NCI-H146 (cell line): ENCODE measurements at regions not wholly inside any gene's neighbourhood (a gene's known extent, or its start where the extent isn't known, plus 50 kb on each side); places are given as distances from the start of the nearest gene placed in this dataset.
A peak's percentile ranks its signal among the peaks of the same experiment; 100 is the strongest.
"Not testable (repeated sequence)": the region's sequence is repeated elsewhere in the genome, so short reads cannot be mapped to it uniquely, and the experiment has no call there.

ENCODE experiments used
- DNase-seq: peaks from one replicate; lab custom pipeline; 2025; lab: John Stamatoyannopoulos, UW

DNA sequence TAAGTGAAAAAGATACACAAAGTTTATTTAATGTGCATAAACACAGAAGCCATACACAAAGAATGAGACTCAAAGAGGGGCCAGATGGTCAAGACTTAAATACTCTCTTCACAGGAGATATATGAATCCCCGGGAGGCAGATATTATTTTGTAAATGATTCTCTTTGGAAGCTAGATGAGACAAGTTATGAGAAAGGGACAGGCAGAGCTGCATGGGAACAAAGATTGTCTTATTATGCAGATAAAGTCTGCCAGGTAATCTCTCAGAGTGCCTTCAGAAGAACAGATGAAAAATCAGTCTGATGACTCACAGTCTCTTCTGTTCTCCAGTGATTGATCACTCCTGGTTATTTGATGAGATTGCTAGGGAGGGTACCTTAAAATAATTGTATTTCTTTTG, 89.0 kb downstream of the NAF1 start:
- DNase-seq, result no peak

DNA sequence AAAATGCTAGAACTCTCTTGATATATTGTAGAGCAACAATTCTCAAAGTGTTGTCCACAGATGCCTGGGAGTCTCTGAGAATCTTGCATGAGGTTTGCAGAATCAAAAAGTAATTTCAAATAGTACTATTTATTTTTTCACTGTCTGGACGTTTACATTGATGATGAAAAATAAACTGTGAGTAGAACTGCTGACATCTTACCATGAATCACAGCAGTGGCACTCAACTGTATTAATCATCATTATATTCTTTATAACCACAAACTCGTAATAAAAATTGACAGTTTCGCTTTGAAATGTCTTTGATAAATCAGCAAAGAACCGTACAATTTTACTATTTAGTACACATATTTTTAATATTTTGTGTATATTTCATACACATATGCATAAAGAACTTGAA, 94.5 kb downstream of the NAF1 start:
- DNase-seq, result no peak

DNA sequence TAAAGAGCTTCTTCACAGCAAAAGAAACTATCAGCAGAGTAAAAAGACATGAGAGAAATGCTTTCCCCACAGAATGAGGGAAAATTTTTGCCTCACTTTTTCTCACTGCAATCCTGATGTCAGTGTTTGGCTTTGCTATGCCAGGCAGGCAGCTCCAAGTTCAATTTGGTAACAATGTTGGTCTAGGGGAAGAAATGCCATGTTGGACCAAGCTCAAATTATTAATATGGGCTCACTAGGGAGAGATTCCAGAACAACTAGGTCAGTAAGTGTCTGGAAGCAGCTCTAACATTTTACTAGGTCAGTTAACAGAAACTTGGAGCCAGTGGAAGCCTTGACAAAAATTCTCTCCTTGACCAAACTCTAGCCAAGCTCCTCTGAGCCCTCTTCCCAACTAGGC, 95.4 kb downstream of the NAF1 start:
- DNase-seq, result no peak

DNA sequence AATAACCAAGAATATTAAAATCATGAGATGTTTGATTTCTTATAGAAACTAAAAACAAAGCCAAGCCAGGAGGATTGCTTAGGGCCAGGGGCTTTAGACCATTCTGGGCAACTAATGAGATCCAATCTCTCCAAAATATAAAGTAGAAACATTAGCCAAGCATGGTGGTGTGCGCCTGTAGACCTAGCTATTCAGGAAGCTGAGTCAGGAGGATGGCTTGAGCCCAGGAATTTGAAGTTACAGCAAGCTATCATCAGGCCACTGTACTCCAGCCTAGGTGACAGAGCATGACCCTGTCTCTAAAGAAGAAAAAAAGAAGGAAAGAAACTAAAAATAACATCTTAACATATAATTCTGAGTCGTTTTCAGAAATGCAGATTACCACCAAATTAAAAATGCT, 96.7 kb downstream of the NAF1 start:
- DNase-seq, result no peak

DNA sequence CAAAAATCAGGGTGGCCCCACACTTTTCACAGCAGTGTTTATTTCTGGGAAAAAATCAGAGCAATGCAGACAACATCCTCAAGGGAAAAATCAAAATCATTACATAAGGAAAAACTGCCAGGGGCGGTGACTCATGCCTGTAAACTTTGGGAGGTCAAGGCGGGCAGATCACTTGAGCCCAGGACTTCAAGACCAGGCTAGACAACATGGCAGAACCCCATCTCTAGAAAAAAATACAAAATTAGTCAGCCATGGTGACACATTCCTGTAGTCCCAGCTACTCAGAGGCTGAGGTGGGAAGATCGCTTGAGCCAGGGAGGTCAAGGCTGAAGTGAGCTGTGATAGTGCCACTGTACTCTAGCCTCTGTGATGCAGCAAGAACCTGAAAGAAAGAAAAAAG, 102.8 kb downstream of the NAF1 start:
- DNase-seq, result no peak

DNA sequence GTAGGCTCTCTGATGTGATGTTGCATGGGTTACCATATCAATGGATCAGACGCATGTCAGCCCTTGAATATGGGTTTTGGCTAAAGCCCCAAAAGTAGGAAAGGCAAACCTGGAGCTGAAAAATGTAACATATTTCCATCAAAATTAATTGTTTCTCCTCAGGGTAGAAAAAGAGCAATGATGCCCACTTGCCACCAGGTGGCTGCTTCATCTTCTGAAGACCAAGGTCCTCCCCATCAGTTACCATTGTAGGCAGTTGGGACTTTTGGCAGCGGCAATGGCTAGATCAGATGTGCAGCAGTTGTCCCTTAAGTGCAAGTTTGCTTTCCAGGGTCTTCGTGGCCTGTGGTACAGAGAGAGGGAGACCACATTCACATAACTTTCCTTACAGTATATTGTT, 118.2 kb downstream of the NAF1 start:
- peak; percentile 6 for DNase-seq

DNA sequence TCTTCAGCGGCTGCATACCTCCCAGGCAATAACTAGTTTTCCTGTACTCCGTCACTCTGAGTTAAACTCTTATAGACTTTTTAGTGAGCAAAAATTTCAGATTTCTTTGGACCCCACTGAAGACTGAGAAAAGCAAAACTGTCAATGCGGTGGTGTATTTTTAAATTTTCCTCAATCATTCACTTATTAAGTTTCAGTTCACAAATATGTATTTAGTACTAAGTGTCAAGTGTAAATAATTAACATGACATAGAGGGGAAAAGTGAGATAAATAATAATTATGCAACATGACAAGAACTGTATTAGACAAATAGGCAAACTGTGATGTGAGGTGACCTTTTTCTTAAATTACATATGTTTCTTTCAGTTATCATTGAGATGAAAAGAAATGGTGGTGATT, 124.4 kb downstream of the NAF1 start:
- no peak for DNase-seq

DNA sequence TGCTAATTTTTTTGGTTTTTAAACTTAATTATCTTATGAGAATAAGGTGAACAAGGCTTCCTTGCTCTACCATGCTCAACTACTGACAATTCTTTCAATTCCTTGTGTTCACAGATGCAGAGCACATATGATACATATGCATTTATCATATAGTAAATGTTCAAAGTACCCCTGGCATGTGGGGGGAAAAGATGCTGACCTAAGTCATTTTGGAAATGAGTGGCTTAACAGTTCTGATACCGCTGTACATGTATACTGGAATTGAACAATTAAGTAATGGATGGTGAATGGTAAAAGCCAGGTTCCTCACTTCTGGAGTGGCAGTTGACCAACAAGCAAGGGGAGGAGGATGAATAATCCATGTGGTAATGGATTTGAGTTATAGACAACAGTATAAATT, 149.6 kb downstream of the NAF1 start:
- no peak for DNase-seq

DNA sequence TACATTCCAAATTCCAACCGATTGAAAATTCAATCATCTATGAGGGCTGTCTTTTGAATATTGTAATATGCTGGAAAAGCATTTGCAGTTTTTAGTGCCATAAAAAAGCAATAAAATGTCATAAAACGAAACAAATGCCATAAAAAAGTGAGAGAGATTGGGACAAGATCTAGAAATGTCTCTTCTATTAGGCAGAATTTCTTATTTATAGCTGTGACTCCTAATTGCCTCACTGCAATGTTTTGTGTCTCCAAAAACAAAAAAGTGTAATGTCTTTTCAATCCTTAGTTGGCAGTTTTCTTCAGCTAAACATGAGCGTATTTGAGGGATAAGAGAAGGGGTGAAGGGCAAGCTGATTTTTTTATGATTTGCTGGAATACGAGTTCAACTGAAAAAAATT, 153.9 kb downstream of the NAF1 start:
- no peak for DNase-seq

DNA sequence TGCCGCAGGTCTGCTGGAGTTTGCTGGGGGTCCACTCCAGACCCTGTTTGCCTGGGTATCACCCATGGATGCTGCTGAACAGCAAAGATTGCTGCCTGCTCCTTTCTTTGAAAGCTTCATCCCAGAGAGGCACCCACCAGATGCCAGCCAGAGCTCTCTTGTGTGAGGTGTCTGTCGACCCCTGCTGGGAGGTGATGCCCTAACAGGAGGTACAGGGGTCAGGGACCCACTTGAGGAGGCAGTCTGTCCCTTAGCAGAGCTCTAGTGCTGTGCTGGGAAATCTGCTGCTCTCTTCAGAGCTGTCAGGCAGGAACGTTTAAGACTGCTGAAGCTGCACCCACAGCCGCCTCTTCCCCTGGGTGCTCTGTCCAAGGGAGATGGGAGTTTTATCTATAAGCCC, 162.7 kb downstream of the NAF1 start:
- no peak for DNase-seq

DNA sequence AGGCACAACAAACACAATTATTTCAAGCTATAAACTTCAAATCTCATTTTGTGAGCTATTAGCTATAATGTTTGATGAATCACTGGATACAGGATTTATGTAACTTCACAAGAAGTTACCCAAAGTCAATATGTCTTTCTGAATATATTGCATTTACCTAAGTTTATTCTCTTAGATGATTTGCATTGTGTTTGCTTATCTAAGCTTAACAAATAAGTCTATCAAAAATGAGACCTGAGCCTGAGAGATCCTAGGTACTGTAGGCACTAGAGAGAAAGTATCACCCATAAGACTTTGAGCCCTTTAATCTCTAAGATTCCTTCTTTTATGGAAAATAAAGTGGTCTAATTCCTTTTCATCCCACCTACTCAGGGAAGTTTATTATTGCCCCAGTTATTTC, 178.2 kb downstream of the NAF1 start:
- no peak for DNase-seq

DNA sequence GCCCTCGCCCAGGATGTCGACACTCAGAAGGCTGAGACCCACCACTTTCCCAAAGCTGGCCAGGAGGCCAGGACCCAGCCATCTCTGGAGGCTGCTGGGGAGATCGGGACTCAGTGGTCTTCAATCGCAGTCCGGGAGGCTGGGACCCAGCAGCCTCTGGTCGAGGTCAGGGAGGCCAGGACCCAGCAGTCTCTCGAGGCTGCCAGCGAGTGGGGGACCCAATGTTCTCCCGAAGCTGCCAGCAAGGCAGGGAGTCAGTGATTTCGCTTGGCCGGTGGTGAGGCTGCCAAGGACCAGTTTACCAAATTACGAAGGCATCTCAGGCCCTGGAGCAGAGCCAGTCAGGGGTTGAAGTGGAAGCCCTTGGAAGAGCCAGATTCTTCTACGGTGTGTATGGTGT, 181.6 kb downstream of the NAF1 start:
- DNase-seq, result no peak

DNA sequence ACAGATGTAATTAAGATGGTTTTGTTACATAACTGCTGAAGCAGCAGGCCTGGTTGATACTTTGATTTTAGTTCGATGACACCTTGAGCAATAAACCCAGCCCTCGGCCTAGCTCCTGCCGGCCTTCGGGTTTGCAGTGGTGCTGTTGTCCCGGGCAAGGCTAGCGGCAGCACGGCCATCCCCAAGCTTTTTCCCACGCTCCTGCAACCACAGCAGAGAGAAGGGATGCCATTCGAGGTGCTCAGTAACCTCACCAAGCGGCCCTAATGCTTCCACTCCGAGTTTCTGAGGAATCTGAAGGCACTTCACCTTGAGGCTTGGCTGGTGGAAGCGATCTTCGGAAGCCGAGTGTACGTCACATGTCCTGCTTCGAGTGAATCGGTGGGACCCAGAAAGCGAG, 182.1 kb downstream of the NAF1 start:
- DNase-seq, result no peak

DNA sequence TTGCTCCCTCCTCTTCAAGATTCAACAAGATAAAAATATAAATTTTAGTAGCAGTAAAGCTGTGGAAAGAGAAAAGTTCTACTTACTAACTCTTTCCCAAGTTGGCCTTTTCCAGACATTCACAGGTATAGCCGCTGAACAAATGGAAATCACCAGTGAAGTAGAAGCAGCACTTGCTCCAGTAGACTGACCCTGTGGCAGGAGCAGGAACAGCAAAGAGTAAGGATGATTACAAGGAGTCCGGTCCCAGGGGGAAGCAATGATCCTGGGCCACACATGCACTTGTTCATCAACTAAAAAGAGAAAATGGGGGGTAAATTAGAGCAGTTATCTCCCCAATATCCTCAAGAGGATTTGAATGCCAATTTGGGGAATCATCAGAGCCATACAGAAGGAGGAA, 184.9 kb downstream of the NAF1 start:
- DNase-seq, result no peak

DNA sequence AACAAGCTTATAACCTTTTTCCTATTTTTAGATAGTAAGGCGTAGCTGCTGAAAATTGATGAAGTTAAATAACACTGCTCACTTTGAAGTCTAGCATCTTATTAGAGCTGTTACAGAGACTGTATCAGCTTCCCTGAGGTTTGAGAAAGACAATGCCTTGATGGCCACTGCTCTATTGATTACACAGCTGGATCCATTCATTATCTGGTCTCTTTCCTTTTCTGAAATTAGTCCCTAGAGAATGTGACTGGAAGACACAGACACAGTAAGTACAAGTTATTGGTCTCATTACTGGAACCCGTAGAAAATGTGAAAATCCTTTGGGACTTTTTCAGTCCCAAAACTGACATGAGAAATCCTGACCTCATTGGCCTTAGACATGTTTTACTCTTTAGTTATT, 188.3 kb downstream of the NAF1 start:
- no peak for DNase-seq

DNA sequence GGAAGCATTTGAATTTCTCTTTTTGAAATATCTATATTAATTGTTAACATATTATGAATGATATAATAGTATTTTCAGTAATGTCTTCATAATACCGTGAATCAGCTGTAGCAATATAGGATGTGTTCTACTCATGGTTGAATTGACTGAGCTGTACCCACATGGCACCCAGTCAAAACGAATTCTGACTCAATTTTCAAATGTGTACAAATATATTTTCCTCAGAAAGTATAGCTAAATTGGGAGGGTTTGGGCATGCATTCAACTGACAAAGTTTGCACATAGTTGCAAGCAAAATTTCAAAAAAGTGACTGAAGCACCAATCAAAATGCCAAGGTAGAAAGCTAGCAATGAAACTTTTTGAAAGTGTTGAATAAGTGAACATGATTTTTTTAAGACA, 188.9 kb downstream of the NAF1 start:
- no peak for DNase-seq

DNA sequence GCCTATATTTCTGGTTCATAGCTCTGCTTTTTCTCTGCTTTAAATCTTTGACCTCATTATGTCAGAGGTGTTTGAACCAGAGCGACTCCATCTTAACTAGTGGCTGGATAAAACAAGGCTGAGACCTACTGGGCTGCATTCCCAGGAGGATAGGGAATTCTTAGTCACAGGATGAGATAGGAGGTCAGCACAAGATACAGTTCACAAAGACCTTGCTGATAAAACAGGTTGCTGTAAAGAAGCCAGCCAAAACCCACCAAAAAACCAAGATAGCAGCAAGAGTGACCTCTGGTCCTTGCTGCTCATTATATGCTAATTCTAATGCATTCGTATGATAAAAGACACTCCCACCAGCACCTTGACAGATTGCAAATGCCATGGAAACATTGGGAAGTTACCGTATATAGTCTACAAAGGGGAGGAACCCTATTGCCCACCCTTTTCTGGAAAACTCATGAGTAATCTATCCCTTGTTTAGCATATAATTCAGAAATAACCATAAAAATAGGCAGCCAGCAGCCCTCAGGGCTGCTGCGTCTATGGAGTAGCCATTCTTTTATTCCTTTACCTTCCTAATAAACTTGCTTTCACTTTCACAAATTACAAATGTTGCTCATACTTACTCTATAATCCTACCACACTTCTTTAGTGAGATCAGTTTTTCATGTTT, 193.9 kb downstream of the NAF1 start:
- no peak for DNase-seq

DNA sequence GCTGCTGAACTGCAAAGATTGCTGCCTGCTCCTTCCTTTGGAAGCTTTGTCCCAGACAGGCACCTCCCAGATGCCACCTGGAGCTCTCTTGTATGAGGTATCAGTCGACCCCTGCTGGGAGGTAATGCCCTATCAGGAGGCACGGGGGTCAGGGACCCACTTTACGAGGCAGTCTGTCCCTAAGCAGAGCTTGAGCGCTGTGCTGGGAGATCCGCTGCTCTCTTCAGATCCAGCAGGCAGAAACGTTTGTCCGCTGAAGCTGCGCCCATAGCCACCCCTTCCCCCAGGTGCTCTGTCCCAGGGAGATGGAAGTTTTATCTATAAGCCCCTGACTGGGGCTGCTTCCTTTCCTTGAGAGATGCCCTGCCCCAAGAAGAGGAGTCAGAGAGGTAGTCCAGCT, 197.5 kb downstream of the NAF1 start:
- no peak for DNase-seq

DNA sequence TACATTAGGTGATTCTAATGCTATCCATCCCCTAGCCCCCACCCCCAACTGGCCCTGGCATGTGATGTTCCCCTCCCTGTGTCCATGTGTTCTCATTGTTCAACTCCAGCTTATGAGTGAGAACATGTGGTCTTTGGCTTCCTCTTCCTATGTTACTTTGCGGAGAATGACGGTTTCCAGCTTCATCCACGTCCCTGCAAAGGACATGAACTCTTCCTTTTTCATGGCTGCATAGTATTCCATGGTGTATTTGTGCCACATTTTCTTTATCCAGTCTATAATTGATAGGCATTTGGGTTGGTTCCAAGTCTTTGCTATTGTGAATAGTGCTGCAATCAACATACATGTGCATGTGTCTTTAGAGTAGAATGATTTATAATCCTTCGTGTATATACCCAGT, 200.7 kb downstream of the NAF1 start:
- not testable (repeated sequence) for DNase-seq

DNA sequence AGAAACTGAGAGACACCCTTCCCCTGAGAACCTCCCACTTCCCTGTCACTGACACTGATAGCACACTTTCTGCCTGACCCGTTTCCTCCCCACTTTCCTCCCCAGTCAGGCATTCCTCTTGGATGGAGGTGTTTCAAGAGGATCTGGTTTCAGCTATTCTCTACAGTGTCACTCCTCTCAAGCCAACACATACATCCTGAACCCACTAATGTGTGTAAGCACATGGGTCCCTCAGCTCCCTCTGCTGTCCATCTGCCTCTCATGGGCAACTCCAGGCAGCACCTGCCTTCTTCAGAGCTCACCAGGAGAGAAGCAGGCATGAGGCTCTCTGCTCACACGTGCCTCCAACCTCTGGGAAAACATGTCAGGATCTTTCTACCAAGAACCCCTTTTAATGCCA, 207.6 kb downstream of the NAF1 start:
- DNase-seq, result no peak

DNA sequence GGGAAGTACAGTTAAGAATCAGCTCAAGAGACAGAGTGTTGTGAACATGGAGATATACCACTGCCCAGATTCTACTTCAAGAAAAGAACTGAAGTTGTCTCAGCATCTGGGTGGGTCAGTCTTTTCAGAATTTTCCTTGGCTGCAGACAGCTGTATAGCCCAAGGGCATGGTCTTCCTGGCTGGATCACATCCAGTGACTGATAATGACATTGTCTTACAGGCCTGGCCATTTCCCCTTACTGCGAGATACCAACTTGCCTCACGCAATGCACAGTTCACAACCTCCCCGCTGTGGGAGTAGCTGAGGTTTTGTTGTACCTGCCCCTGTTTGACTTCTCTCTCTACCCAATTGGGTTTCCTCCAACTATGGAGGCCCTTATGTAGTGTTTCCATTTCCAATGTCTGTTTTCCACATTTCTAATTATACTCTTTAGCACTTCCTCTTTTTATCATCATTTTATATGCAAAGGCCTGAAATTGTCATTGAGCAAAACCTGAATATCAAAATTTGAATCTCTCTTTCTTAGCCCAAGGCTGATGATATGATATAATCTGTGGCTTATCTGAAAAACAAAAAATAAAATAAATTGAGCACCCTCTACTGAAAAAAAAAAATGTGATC, 209.1 kb downstream of the NAF1 start:
- no peak for DNase-seq

DNA sequence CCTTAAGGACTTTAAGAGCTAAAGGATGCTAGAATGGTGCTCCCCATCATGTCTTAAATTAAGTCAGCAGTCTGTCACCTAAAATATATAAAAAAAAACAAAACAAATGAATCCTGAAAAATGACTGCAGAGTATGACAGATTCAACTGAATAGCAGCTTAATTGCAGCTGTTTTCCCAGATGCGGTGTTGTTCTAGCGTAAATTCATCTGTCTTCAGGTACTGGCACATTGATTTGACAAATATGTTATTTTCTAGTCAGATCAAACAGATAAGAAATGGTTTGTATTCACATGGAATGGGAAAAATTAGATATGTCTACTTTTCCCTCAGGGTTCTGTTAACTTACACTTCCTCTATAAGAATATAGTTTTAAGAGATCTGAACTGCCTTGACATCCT, 211.7 kb downstream of the NAF1 start:
- DNase-seq, result no peak

DNA sequence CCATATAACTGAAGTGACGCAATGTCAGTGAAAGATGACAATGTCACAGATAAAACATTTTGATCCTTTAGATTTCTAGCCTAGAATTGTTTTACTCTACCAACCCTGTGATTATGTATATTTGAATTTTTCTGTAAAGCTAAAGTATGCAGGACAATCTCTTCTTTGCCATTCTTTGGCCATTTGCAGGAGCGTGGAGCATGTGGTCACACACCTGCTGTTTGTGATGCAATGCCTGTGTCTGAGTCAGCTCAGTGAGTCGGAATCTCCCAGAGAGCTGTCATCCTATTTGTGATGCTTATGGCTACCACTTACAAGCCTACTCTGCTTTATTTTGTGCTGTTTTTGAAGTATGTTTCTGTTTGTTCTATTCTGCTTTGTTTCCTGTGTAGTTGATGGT, 214.5 kb downstream of the NAF1 start:
- DNase-seq, result no peak

DNA sequence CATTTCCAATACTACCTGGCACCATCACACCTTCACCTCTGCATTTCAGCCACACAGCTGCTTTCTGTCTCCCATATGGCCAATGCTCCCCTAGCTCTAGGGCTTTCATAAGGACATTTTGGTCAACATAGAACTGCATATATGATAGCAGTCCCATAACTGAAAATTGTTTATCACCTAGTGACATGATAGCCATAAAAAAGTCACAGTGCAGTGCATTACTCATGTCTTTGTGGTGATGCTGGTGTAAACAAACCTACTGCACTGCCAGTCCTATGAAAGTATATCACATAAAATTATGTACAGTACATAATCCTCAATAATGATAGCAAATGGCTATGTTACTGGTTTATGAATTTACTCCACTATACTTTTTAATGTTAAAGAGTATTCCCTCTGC, 221.0 kb downstream of the NAF1 start:
- DNase-seq, result no peak
